ENCODE measurements at regions not wholly inside any gene's neighbourhood (a gene's known extent, or its start where the extent isn't known, plus 50 kb on each side); places are given as distances from the start of the nearest gene placed in this dataset.

GRCh38 chr3:164507886-164508285, 570.4 kb downstream of the SI start:
- Histone ChIP-seq H2BK5ac (ENCODE audit: insufficient read length, low read length) (no peak overlapping the region), H3K79me2 (ENCODE audit: insufficient read depth, low read length) (no peaks in the 10 kb centered on the region), H4K91ac (ENCODE audit: insufficient read length, low read depth, low read length) (no peak overlapping the region), H4K8ac (replicated peaks; ENCODE audit: insufficient read length, low read depth, low read length) (no peak overlapping the region), H3K23ac (ENCODE audit: insufficient read length, low read depth, low read length) (no peak overlapping the region), H3K23me2 (ENCODE audit: insufficient read length, low read depth, low read length, poor library complexity, severe bottlenecking) (no peaks in the 10 kb centered on the region), H2BK15ac (ENCODE audit: low read depth, low read length) (no peak overlapping the region), H3K79me1 (ENCODE audit: insufficient read depth, low read depth, low read length, poor library complexity, severe bottlenecking) (no peaks in the 10 kb centered on the region), H3K27ac (ENCODE audit: insufficient read length, low read depth, low read length) (no peak overlapping the region), H4K20me1 (ENCODE audit: control insufficient read depth, insufficient read depth, insufficient read length) (no peaks in the 10 kb centered on the region), H3K4me1 (ENCODE audit: insufficient read depth, low read length) (no peaks in the 10 kb centered on the region), H2BK120ac (ENCODE audit: low read depth, low read length, poor library complexity, severe bottlenecking) (no peak overlapping the region), H2AK5ac (ENCODE audit: insufficient read length, low read length) (no peak overlapping the region), H3K4ac (ENCODE audit: low read depth, low read length) (no peak overlapping the region), H2AFZ (ENCODE audit: low read length) (no peak overlapping the region), H3K9me3 (ENCODE audit: control insufficient read depth, low read depth, low read length) (no peaks in the 10 kb centered on the region), H2BK12ac (ENCODE audit: insufficient read length, low read depth, low read length) (no peak overlapping the region), H3K18ac (ENCODE audit: insufficient read length, low read depth, low read length) (no peak overlapping the region), H3K9ac (ENCODE audit: extremely low read depth, insufficient read length, low read length) (no peak overlapping the region), H3K56ac (ENCODE audit: insufficient read length, low read depth, low read length) (no peak overlapping the region), H3K27me3 (ENCODE audit: insufficient read depth, low read length) (no peaks in the 10 kb centered on the region), H4K5ac (ENCODE audit: insufficient read length, low read depth, low read length) (no peak overlapping the region), H3K4me2 (ENCODE audit: insufficient read depth, insufficient read length, low read length) (no peak overlapping the region), H3K14ac (ENCODE audit: insufficient read depth, low read length) (no peak overlapping the region), H3T11ph (ENCODE audit: low read length) (no peak overlapping the region), H2BK20ac (ENCODE audit: low read depth, low read length, poor library complexity, severe bottlenecking) (no peak overlapping the region)
- no peak for DNase-seq
- H3K36me3 Mint-ChIP-seq (ENCODE audit: insufficient read depth in 1 of 3, low read depth in 3 of 3), result no peaks in the 10 kb centered on the region
- H3K4me3 Mint-ChIP-seq, result no peak overlapping the region
- no peak for TF ChIP-seq CTCF (conservative IDR thresholded peaks at IDR 0.05)
- H3K9me3 Mint-ChIP-seq, result no peaks in the 10 kb centered on the region; a peak in 1 of 5 replicates
- no peak overlapping the region for H3K27ac Mint-ChIP-seq
- H3K27me3 Mint-ChIP-seq (ENCODE audit: low read depth), result no peaks in the 10 kb centered on the region
- no peaks in the 10 kb centered on the region; a peak in 1 of 4 replicates for H3K4me1 Mint-ChIP-seq
